SU-DHL-6 (cell line): ENCODE measurements at regions not wholly inside any gene's neighbourhood (a gene's known extent, or its start where the extent isn't known, plus 50 kb on each side); places are given as distances from the start of the nearest gene placed in this dataset.

Experiments
- H2AFZ ChIP-seq: fragments of 200-600 bp; sonication (generic); 2 replicates; pipeline ENCODE4 v1.6.1; 2014; ENCODE audit warnings: low read depth, mild to moderate bottlenecking, moderate library complexity, mixed read lengths, antibody characterized with exemption, low read length; ENCODE audit not compliant: severe bottlenecking
- H3F3A ChIP-seq: fragments of 200-600 bp; shearing (Covaris generic); 2 replicates; pipeline ENCODE4 v1.6.0; 2016; ENCODE audit warnings: antibody characterized with exemption, mild to moderate bottlenecking; ENCODE audit not compliant: insufficient read depth
- H3K27ac ChIP-seq: fragments of 200-600 bp; sonication (generic); 2 replicates; pipeline ENCODE4 v1.5.1; 2016; ENCODE audit warnings: low read depth, mild to moderate bottlenecking, low read length, moderate library complexity, mixed read lengths
- H3K27me3 ChIP-seq: fragments of 200-600 bp; sonication (generic), shearing (Covaris generic); 2 replicates; pipeline ENCODE4 v1.6.0; 2014; ENCODE audit warnings: mild to moderate bottlenecking, low read length
- H3K36me3 ChIP-seq: fragments of 200-600 bp; sonication (generic); 2 replicates; pipeline ENCODE4 v1.6.1; 2014; ENCODE audit warnings: mild to moderate bottlenecking, low read length, mixed read lengths
- H3K4me2 ChIP-seq: fragments of 300-600, 200-600 bp; shearing (Covaris generic), sonication (generic); 2 replicates; pipeline ENCODE4 v1.6.0; 2014; ENCODE audit warnings: low read length, low read depth, mild to moderate bottlenecking; ENCODE audit not compliant: poor library complexity, severe bottlenecking
- H3K4me3 ChIP-seq: fragments of 200-600 bp; sonication (generic); 2 replicates; pipeline ENCODE4 v1.5.1; 2014; ENCODE audit warnings: antibody characterized with exemption, low read length, mild to moderate bottlenecking, mixed read lengths; ENCODE audit not compliant: insufficient read depth, poor library complexity, severe bottlenecking
- H3K79me2 ChIP-seq: fragments of 200-600 bp; sonication (generic); 2 replicates; pipeline ENCODE4 v1.6.1; 2014; ENCODE audit warnings: mild to moderate bottlenecking, low read length, moderate library complexity; ENCODE audit not compliant: insufficient read depth
- H3K9ac ChIP-seq: fragments of 200-600 bp; sonication (generic); 2 replicates; pipeline ENCODE4 v1.7.0; 2014; ENCODE audit warnings: mild to moderate bottlenecking, low read length
- H3K9me2 ChIP-seq: fragments of 200-600 bp; sonication (generic); replicated peaks from 2 replicates; pipeline ENCODE4 v1.6.1; 2014; ENCODE audit warnings: low read length; ENCODE audit not compliant: insufficient read depth
- H3K9me3 ChIP-seq: fragments of 200-600 bp; sonication (generic); 2 replicates; pipeline ENCODE4 v1.6.1; 2014; ENCODE audit warnings: low read length, mixed read lengths; ENCODE audit not compliant: insufficient read depth
- H4K20me1 ChIP-seq: fragments of 200-600 bp; sonication (generic); 2 replicates; pipeline ENCODE4 v1.6.1; 2014; ENCODE audit warnings: low read depth, mild to moderate bottlenecking, antibody characterized with exemption, low read length, moderate library complexity, mixed read lengths
- CTCF ChIP-seq: fragments of 200-600 bp; sonication (generic); IDR thresholded peaks from one replicate; pipeline ENCODE4 v1.5.1; 2017; ENCODE audit warnings: antibody characterized with exemption, mild to moderate bottlenecking, low read length, moderate library complexity; ENCODE audit not compliant: insufficient read depth, poor library complexity, severe bottlenecking
- EZH2phosphoT487 ChIP-seq: fragments of 200-600 bp; sonication (generic), shearing (Covaris generic); conservative IDR thresholded peaks from 2 replicates; pipeline ENCODE4 v1.6.1; 2018; ENCODE audit warnings: mild to moderate bottlenecking, antibody characterized with exemption, low read length, moderate library complexity, mixed read lengths

- H3K4me2 ChIP-seq, result no peak overlapping the region
- H3K79me2 ChIP-seq, result no peaks in the 10 kb centered on the region
- H3K9me3 ChIP-seq, result no peaks in the 10 kb centered on the region
- H3K27me3 ChIP-seq, result no peaks in the 10 kb centered on the region
- no peaks in the 10 kb centered on the region for H3K36me3 ChIP-seq
- H3K4me3 ChIP-seq, result no peak overlapping the region
- no peak for TF ChIP-seq EZH2phosphoT487
- no peak for TF ChIP-seq CTCF
- no peaks in the 10 kb centered on the region for H4K20me1 ChIP-seq
- no peaks in the 10 kb centered on the region for H3K9me2 ChIP-seq
- H3K9ac ChIP-seq, result no peak overlapping the region
- no peak overlapping the region for H3K27ac ChIP-seq
- H2AFZ ChIP-seq, result no peak overlapping the region
- H3F3A ChIP-seq, result no peaks in the 10 kb centered on the region
Measured at GRCh38 chr2:42901076-42901640, 108.8 kb upstream of the HAAO start.

- Histone ChIP-seq H3K27ac (no peak overlapping the region), H2AFZ (no peak overlapping the region), H3K4me2 (no peak overlapping the region), H3K9me2 (no peaks in the 10 kb centered on the region), H3K79me2 (no peaks in the 10 kb centered on the region), H3K27me3 (no peaks in the 10 kb centered on the region), H4K20me1 (no peaks in the 10 kb centered on the region), H3F3A (no peaks in the 10 kb centered on the region), H3K4me3 (no peak overlapping the region), H3K9me3 (no peaks in the 10 kb centered on the region), H3K36me3 (no peaks in the 10 kb centered on the region), H3K9ac (no peak overlapping the region)
- TF ChIP-seq EZH2phosphoT487, result no peak
Measured at GRCh38 chr2:42900289-42900891, 108.0 kb upstream of the HAAO start.

GRCh38 chr2:42897358-42897757 is 105.0 kb upstream of the HAAO start:
- Histone ChIP-seq H3K27ac (no peak overlapping the region), H3K9ac (no peak overlapping the region), H4K20me1 (no peaks in the 10 kb centered on the region), H3K27me3 (no peaks in the 10 kb centered on the region), H3K36me3 (no peaks in the 10 kb centered on the region), H3K4me2 (no peak overlapping the region), H3K9me3 (no peaks in the 10 kb centered on the region), H3K4me3 (no peak overlapping the region), H3K9me2 (no peaks in the 10 kb centered on the region), H2AFZ (no peak overlapping the region), H3F3A (no peaks in the 10 kb centered on the region), H3K79me2 (no peaks in the 10 kb centered on the region)
- TF ChIP-seq EZH2phosphoT487, result no peak
- TF ChIP-seq CTCF, result no peak

GRCh38 chr2:42895791-42896135 is 103.4 kb upstream of the HAAO start:
- H3K27me3 ChIP-seq, result no peaks in the 10 kb centered on the region
- H3K79me2 ChIP-seq, result no peaks in the 10 kb centered on the region
- H3K4me2 ChIP-seq, result no peak overlapping the region
- H3K9me2 ChIP-seq, result no peaks in the 10 kb centered on the region
- no peaks in the 10 kb centered on the region for H3K9me3 ChIP-seq
- H3K9ac ChIP-seq, result no peak overlapping the region
- H4K20me1 ChIP-seq, result no peaks in the 10 kb centered on the region
- H3F3A ChIP-seq, result no peaks in the 10 kb centered on the region
- no peak for TF ChIP-seq CTCF
- no peak for TF ChIP-seq EZH2phosphoT487
- no peak overlapping the region for H3K4me3 ChIP-seq
- no peaks in the 10 kb centered on the region for H3K36me3 ChIP-seq
- H3K27ac ChIP-seq, result no peak overlapping the region
- H2AFZ ChIP-seq, result no peak overlapping the region
